Lung (tissue), 11 donors: ENCODE measurements at regions not wholly inside any gene's neighbourhood (a gene's known extent, or its start where the extent isn't known, plus 50 kb on each side); places are given as distances from the start of the nearest gene placed in this dataset.

Source experiments
- ATAC-seq: fragments of 200-7000 bp; cut with Tn5 transposase; one replicate; pipeline ENCODE4 v1.9.1; 2020; ENCODE audit warnings: moderate number of reproducible peaks; ENCODE audit not compliant: insufficient read depth, low FRiP score
- DNase-seq, 3 donors: peaks; one replicate each; pipeline ENCODE4 v3.0.0-alpha.2; 2013 to 2017
- H3K27ac ChIP-seq, 2 donors: one replicate each; pipeline ENCODE4 v1.5.1; 2013; ENCODE audit warnings: mild to moderate bottlenecking in 2 of 2, moderate library complexity in 2 of 2, control low read depth in 1 of 2, inconsistent platforms in 1 of 2, low read depth in 1 of 2, low read length in 1 of 2
- H3K27me3 ChIP-seq, 3 donors: one replicate each; pipeline ENCODE4 v1.5.1; 2013; ENCODE audit warnings: low read length in 2 of 3; ENCODE audit not compliant: control insufficient read depth in 3 of 3, insufficient read depth in 3 of 3
- H3K36me3 ChIP-seq, 4 donors: one replicate each; pipeline ENCODE4 v1.5.1; 2013; ENCODE audit warnings: low read length in 4 of 4, mild to moderate bottlenecking in 1 of 4, moderate library complexity in 1 of 4; ENCODE audit not compliant: control insufficient read depth in 4 of 4, insufficient read depth in 4 of 4
- H3K4me1 ChIP-seq, 5 donors: one replicate each; pipeline ENCODE4 v1.5.1; 2013; ENCODE audit warnings: low read length in 5 of 5, mild to moderate bottlenecking in 2 of 5, moderate library complexity in 1 of 5; ENCODE audit not compliant: control insufficient read depth in 5 of 5, insufficient read depth in 5 of 5
- H3K4me3 ChIP-seq: one replicate; pipeline ENCODE4 v1.5.1; 2013; ENCODE audit warnings: mild to moderate bottlenecking, control low read depth, moderate library complexity
- H3K9ac ChIP-seq, 2 donors: one replicate each; pipeline ENCODE4 v1.5.1; 2013; ENCODE audit warnings: low read length in 2 of 2, control low read depth in 1 of 2; ENCODE audit not compliant: insufficient read depth in 1 of 2
- H3K9me3 ChIP-seq, 4 donors: one replicate each; pipeline ENCODE4 v1.5.1; 2013; ENCODE audit warnings: low read length in 3 of 4, mild to moderate bottlenecking in 1 of 4, moderate library complexity in 1 of 4; ENCODE audit not compliant: control insufficient read depth in 4 of 4, insufficient read depth in 3 of 4
- WGBS, 2 donors: extraction: QIAGEN DNeasy Blood & Tissue Kit; methylation state at CpG; one replicate each; pipeline ENCODE4 v1.1.7; 2013; 5-methylcytosine and 5-hydroxymethylcytosine counted together
- TF ChIP-seq, protein P1 (sequence below): IDR thresholded peaks from 2 replicates; pipeline ENCODE4 v1.5.1; 2012; ENCODE audit warnings: mild to moderate bottlenecking; ENCODE audit errors: control extremely low read depth, extremely low read depth
- donor health status: control.
- donor health status: control.
- donor health status: Bipolar disorder and iron deficiency.
- donor health status: healthy.
- donor health status: DM: yes; HTN: yes; CAD: no.

DNA sequence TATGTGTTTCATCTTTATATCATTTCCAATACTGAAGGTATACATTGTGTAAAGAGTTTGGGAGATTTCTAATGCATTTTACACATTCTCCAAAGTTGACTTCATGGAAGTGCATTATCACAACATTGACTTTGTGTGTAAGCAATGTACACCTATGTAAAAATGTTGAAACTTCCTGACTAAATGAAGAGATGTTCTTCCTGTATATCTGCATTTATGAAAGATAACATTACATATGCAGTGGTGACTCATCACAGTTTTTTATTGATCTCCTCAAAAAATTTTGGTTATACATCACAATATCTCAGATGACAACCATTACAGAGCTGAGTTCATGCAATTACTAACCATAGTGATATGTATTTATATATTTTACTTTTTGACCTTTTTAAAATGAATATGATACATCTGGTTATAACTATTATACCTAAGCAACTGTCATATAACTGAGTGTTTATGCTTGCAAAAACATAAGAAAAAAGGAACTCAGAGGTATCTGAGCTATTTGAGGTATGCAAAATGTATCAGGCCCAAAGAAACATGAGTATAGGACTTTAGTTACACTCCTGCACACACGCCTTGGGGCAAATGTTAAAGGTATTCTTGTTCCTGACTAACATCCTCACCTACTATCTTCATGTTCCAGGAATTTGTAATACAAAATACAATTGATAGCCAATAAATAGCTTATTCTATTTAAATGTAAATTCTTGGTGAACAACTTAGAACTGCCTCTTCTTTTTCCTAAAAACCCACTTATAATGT is 88.2 kb upstream of the OLFM3 start:
- Histone ChIP-seq H3K9me3 (peaks cover 0 to 2% (median under 1%) of the 10 kb centered on the region in 4 donors), H3K36me3 (no peaks in the 10 kb centered on the region), H3K4me1 (no peaks in the 10 kb centered on the region), H3K9ac (no peak overlapping the region), H3K27ac (no peak overlapping the region), H3K27me3 (no peaks in the 10 kb centered on the region), H3K4me3 (no peak overlapping the region)
- no peak for ATAC-seq
- no peak for DNase-seq
- TF ChIP-seq, protein P1, sequence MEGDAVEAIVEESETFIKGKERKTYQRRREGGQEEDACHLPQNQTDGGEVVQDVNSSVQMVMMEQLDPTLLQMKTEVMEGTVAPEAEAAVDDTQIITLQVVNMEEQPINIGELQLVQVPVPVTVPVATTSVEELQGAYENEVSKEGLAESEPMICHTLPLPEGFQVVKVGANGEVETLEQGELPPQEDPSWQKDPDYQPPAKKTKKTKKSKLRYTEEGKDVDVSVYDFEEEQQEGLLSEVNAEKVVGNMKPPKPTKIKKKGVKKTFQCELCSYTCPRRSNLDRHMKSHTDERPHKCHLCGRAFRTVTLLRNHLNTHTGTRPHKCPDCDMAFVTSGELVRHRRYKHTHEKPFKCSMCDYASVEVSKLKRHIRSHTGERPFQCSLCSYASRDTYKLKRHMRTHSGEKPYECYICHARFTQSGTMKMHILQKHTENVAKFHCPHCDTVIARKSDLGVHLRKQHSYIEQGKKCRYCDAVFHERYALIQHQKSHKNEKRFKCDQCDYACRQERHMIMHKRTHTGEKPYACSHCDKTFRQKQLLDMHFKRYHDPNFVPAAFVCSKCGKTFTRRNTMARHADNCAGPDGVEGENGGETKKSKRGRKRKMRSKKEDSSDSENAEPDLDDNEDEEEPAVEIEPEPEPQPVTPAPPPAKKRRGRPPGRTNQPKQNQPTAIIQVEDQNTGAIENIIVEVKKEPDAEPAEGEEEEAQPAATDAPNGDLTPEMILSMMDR, result no peak
- WGBS, 2 donors, result 79 to 87% methylated on average over 1 of the region's 1 CpG

DNA sequence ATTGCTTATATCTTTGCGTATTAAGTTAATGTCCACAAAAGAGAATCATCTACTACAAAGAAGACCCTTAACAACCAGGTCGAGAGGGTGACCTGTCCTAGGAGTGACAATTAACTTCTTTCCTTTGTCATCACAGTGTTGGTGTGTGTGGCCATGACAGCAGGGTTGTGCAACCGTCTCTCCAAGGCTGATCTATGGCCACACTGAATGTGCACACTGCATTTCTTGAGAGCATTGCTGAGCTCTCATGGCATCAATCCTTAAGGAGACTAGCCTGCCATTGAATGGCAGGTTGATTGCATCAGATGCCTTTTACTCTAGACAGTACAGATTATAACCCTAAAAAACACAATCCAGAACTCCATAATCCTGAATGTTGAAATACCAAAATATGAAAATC is 86.5 kb upstream of the OLFM3 start:
- Histone ChIP-seq H3K4me1 (no peaks in the 10 kb centered on the region), H3K9ac (no peak overlapping the region), H3K9me3 (peaks cover 0 to 2% (median under 1%) of the 10 kb centered on the region in 4 donors), H3K36me3 (no peaks in the 10 kb centered on the region), H3K27me3 (no peaks in the 10 kb centered on the region), H3K27ac (no peak overlapping the region), H3K4me3 (no peak overlapping the region)
- DNase-seq (no peak), ATAC-seq (no peak)
- 78 to 90% methylated on average over 3 of the region's 3 CpGs for WGBS, 2 donors
- TF ChIP-seq, protein P1, result no peak

DNA sequence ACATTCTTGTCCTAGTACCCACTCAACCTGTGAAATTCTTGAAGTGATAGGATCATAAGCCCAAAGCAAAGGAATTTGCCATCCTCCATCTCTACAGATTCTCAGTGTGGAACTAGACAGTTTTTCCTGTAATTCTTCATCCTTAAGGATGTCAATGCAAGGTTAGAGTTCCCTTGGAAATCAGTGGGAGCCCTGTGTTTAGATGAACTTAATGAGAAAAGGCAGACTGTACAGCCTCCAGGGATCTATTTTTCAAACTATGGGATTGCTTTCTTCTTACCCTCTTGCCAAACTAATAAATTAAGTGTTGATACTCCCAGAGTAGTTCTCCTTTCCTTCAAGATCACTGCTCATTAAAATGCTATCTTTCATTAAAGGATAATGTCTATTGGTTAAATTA is 78.1 kb upstream of the OLFM3 start:
- TF ChIP-seq, protein P1, result no peak
- H3K27me3 ChIP-seq, result no peaks in the 10 kb centered on the region
- H3K9me3 ChIP-seq, result no peaks in the 10 kb centered on the region
- no peak overlapping the region for H3K9ac ChIP-seq
- ATAC-seq (no peak), DNase-seq (no peak)
- H3K4me3 ChIP-seq, result no peak overlapping the region
- no peak overlapping the region for H3K27ac ChIP-seq
- H3K4me1 ChIP-seq, result no peaks in the 10 kb centered on the region
- H3K36me3 ChIP-seq, result no peaks in the 10 kb centered on the region

DNA sequence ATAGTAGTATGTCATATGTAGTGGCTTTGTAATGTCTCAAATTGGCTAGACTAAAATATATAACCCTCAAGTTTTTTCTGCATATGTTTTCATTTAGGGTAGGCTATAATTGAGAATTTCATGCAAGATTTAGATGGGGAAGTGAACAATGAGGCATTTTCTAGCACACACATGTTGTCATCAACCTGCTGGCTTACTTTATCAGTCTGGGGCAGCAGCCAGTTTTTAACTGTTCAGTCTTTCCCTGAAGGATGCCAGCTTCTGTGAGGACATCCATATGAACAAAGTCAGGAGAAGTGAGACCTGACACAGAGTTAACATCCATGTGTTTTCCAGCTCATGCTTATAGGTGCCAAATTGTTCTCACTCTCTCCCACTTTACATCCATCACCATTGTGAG is 74.7 kb upstream of the OLFM3 start:
- DNase-seq (no peak), ATAC-seq (no peak)
- TF ChIP-seq, protein P1, result no peak
- Histone ChIP-seq H3K9ac (no peak overlapping the region), H3K4me1 (no peaks in the 10 kb centered on the region), H3K4me3 (no peak overlapping the region), H3K9me3 (peaks cover 0 to 7% (median 0%) of the 10 kb centered on the region in 4 donors), H3K36me3 (no peaks in the 10 kb centered on the region), H3K27me3 (no peaks in the 10 kb centered on the region), H3K27ac (no peak overlapping the region)
